Lower leg skin (tissue), 3 donors: ENCODE measurements at regions not wholly inside any gene's neighbourhood (a gene's known extent, or its start where the extent isn't known, plus 50 kb on each side); places are given as distances from the start of the nearest gene placed in this dataset.

Experiments used
- CTCF ChIP-seq, 3 donors: fragments of 450-650 bp; IDR thresholded peaks; one replicate each; pipeline ENCODE4 v1.5.1; 2016; ENCODE audit warnings: antibody characterized with exemption in 3 of 3, mild to moderate bottlenecking in 3 of 3, moderate library complexity in 2 of 3
- POLR2A ChIP-seq, 2 donors: fragments of 450-650 bp; IDR thresholded peaks; one replicate each; pipeline ENCODE4 v1.6.1; 2016 to 2017; ENCODE audit warnings: antibody characterized with exemption in 2 of 2, mild to moderate bottlenecking in 1 of 2, moderate library complexity in 1 of 2

- TF ChIP-seq CTCF (IDR thresholded peaks at IDR 0.05) (no peak), POLR2A (IDR thresholded peaks at IDR 0.05) (no peak)
Measured at GRCh38 chr22:48802576-48802975, 1025.1 kb downstream of the BRD1 start.
